SK-N-SH (cell line): ENCODE measurements at regions not wholly inside any gene's neighbourhood (a gene's known extent, or its start where the extent isn't known, plus 50 kb on each side); places are given as distances from the start of the nearest gene placed in this dataset.

Experiments used
- CTCF ChIA-PET: fragments of 300-600, 350-600 bp; formaldehyde crosslinking; extraction: SDS; loops from one replicate; lab custom pipeline; 2021; lab: Yijun Ruan, JAX
- POLR2A ChIA-PET: fragments of 350-600 bp; sonication (Branson Sonifier 250); formaldehyde crosslinking; extraction: SDS; loops from one replicate; lab custom pipeline; 2020; ENCODE audit warnings: antibody characterized with exemption, inconsistent platforms; lab: Yijun Ruan, JAX
- DNase-seq: peaks from one replicate; pipeline ENCODE4 v3.0.0; 2012
- H2AFZ ChIP-seq: fragments of 200-600 bp; sonication (generic); 2 replicates; pipeline ENCODE4 v1.8.1; 2016; ENCODE audit warnings: antibody characterized with exemption, mild to moderate bottlenecking, low read depth
- H3F3A ChIP-seq: fragments of 200-600 bp; sonication (generic); replicated peaks from 2 replicates; pipeline ENCODE3; 2016; ENCODE audit warnings: antibody characterized with exemption, mild to moderate bottlenecking; ENCODE audit not compliant: insufficient read depth
- H3K27ac ChIP-seq, 2 experiments: fragments of 200-500 bp in 1 of 2; fragments of 200-600 bp in 1 of 2; sonication (Bioruptor generic) in 1 of 2; sonication (generic), shearing (Covaris generic) in 1 of 2; 2 replicates each; pipeline versions ENCODE4 v1.5.1 to v1.6.1; 2014 to 2016; ENCODE audit warnings: low read depth in 2 of 2, inconsistent platforms in 1 of 2, low read length in 1 of 2, mild to moderate bottlenecking in 1 of 2, mixed read lengths in 1 of 2
- H3K27me3 ChIP-seq: fragments of 200-600 bp; sonication (generic), shearing (Covaris generic); 2 replicates; pipeline ENCODE4 v1.6.1; 2016; ENCODE audit warnings: mixed run types; ENCODE audit not compliant: insufficient read depth
- H3K36me3 ChIP-seq, 2 experiments: fragments of 200-500 bp in 1 of 2; fragments of 200-600 bp in 1 of 2; sonication (Bioruptor generic) in 1 of 2; sonication (generic) in 1 of 2; replicated peaks in 1 of 2; 2 replicates each; pipeline versions ENCODE3 to v1.5.1; 2014 to 2016; ENCODE audit warnings: low read length in 1 of 2, mild to moderate bottlenecking in 1 of 2; ENCODE audit not compliant: insufficient read depth in 2 of 2, control insufficient read depth in 1 of 2
- H3K4me1 ChIP-seq, 2 experiments: fragments of 200-500 bp in 1 of 2; fragments of 200-600 bp in 1 of 2; sonication (Bioruptor generic) in 1 of 2; sonication (generic), shearing (Covaris generic) in 1 of 2; 2 replicates each; pipeline versions ENCODE4 v1.5.1 to v1.6.1; 2014 to 2016; ENCODE audit warnings: low read depth in 1 of 2, low read length in 1 of 2, mixed run types in 1 of 2; ENCODE audit not compliant: insufficient read depth in 2 of 2, control insufficient read depth in 1 of 2
- H3K4me2 ChIP-seq: fragments of 200-600 bp; sonication (generic), shearing (Covaris generic); 2 replicates; pipeline ENCODE4 v1.6.1; 2017; ENCODE audit warnings: mixed run types
- H3K4me3 ChIP-seq, 2 experiments: fragments of 200-500 bp in 1 of 2; fragments of 200-600 bp in 1 of 2; sonication (Bioruptor generic) in 1 of 2; sonication (generic), shearing (Covaris generic) in 1 of 2; 2 replicates each; pipeline versions ENCODE4 v1.5.1 to v1.8.1; 2014 to 2016; ENCODE audit warnings: low read depth in 2 of 2, inconsistent platforms in 1 of 2, low read length in 1 of 2, mild to moderate bottlenecking in 1 of 2, mixed read lengths in 1 of 2, moderate library complexity in 1 of 2
- H3K79me2 ChIP-seq: fragments of 200-600 bp; sonication (generic); 2 replicates; pipeline ENCODE4 v1.8.1; 2017; ENCODE audit warnings: mild to moderate bottlenecking; ENCODE audit not compliant: insufficient read depth
- H3K9ac ChIP-seq: fragments of 200-600 bp; sonication (generic); 2 replicates; pipeline ENCODE4 v1.6.1; 2017; ENCODE audit warnings: mixed run types
- H3K9me2 ChIP-seq: fragments of 200-600 bp; sonication (generic); 2 replicates; pipeline ENCODE4 v1.6.1; 2017; ENCODE audit warnings: mixed run types
- H3K9me3 ChIP-seq: fragments of 200-600 bp; sonication (generic); 2 replicates; pipeline ENCODE4 v1.6.1; 2017; ENCODE audit warnings: mixed run types, mild to moderate bottlenecking, moderate library complexity
- H4K20me1 ChIP-seq: fragments of 200-600 bp; sonication (generic); 2 replicates; pipeline ENCODE4 v1.6.1; 2017; ENCODE audit warnings: mild to moderate bottlenecking, mixed run types; ENCODE audit not compliant: insufficient read depth
- EZH2phosphoT487 ChIP-seq: fragments of 200-600 bp; sonication (generic); IDR thresholded peaks from 2 replicates; pipeline ENCODE4 v1.6.1; 2017; ENCODE audit warnings: low read depth, mixed run types, mild to moderate bottlenecking, antibody characterized with exemption, moderate library complexity, borderline replicate concordance
- FOSL2 ChIP-seq: IDR thresholded peaks from 2 replicates; pipeline ENCODE4 v1.4.0; 2012; ENCODE audit warnings: low read depth, mild to moderate bottlenecking, moderate library complexity, borderline replicate concordance
- FOXJ3 ChIP-seq: sonication (generic); formaldehyde crosslinking; IDR thresholded peaks from 2 replicates; pipeline ENCODE4 v1.5.1; 2020; ENCODE audit warnings: mild to moderate bottlenecking, missing genetic modification reagents
- FOXM1 ChIP-seq: IDR thresholded peaks from 2 replicates; pipeline ENCODE4 v1.4.0; 2012; ENCODE audit warnings: low read depth, mild to moderate bottlenecking
- GABPA ChIP-seq: IDR thresholded peaks from 2 replicates; pipeline ENCODE4 v1.4.0; 2012; ENCODE audit warnings: low read depth, mild to moderate bottlenecking
- GATA2 ChIP-seq: sonication (generic); formaldehyde crosslinking; IDR thresholded peaks from 2 replicates; pipeline ENCODE4 v1.5.0; 2020; ENCODE audit warnings: mild to moderate bottlenecking, missing genetic modification reagents
- JUND ChIP-seq: IDR thresholded peaks from 2 replicates; pipeline ENCODE4 v1.4.0; 2012
- MEF2A ChIP-seq: IDR thresholded peaks from 2 replicates; pipeline ENCODE4 v1.4.0; 2012; ENCODE audit warnings: low read depth, borderline replicate concordance
- MXI1 ChIP-seq: IDR thresholded peaks from 2 replicates; pipeline ENCODE4 v1.6.1; 2012; ENCODE audit warnings: mild to moderate bottlenecking, low read depth, low read length, improper control_type of control experiment
- NFIC ChIP-seq: IDR thresholded peaks from 2 replicates; pipeline ENCODE4 v1.4.0; 2012; ENCODE audit warnings: borderline replicate concordance
- PBX3 ChIP-seq: IDR thresholded peaks from 2 replicates; pipeline ENCODE4; 2012
- RAD21 ChIP-seq: IDR thresholded peaks from 2 replicates; pipeline ENCODE4 v1.6.1; 2012; ENCODE audit warnings: mild to moderate bottlenecking, low read length
- RCOR1 ChIP-seq: fragments of 150-350 bp; IDR thresholded peaks from 2 replicates; pipeline ENCODE4 v1.6.1; 2017; ENCODE audit warnings: antibody characterized with exemption, low read length
- REST ChIP-seq: IDR thresholded peaks from 2 replicates; pipeline ENCODE4 v1.6.1; 2012; ENCODE audit warnings: mild to moderate bottlenecking, low read depth, low read length, moderate library complexity
- RFX5 ChIP-seq: IDR thresholded peaks from 2 replicates; pipeline ENCODE4 v1.6.1; 2012; ENCODE audit warnings: mild to moderate bottlenecking, improper control_type of control experiment, low read length
- SIN3A ChIP-seq: IDR thresholded peaks from 2 replicates; pipeline ENCODE4 v1.6.1; 2012; ENCODE audit warnings: low read depth, mild to moderate bottlenecking, low read length, moderate library complexity, borderline replicate concordance
- SMC3 ChIP-seq: IDR thresholded peaks from 2 replicates; pipeline ENCODE4 v1.6.1; 2012; ENCODE audit warnings: low read depth, low read length, improper control_type of control experiment
- TEAD4 ChIP-seq: IDR thresholded peaks from 2 replicates; pipeline ENCODE4 v1.4.0; 2012; ENCODE audit warnings: mild to moderate bottlenecking, borderline replicate concordance; ENCODE audit not compliant: insufficient read depth
- USF2 ChIP-seq: fragments of 150-350 bp; IDR thresholded peaks from 2 replicates; pipeline ENCODE4 v1.6.1; 2017; ENCODE audit warnings: antibody characterized with exemption, low read length, low read depth, borderline replicate concordance
- YY1 ChIP-seq: IDR thresholded peaks from 2 replicates; pipeline ENCODE4 v1.4.0; 2012; ENCODE audit warnings: low read depth, mild to moderate bottlenecking
- WGBS: methylation state at CpG from one replicate; pipeline ENCODE4 v1.1.6; 2017; ENCODE audit warnings: low lambda C conversion rate; 5-methylcytosine and 5-hydroxymethylcytosine counted together

- ChIA-PET POLR2A (no interaction called here), CTCF (no interaction called here)
- DNase-seq, result no peak
- 14% methylated on average over 4 of the region's 4 CpGs for WGBS
- Histone ChIP-seq H3K27me3 (no peaks in the 10 kb centered on the region), H3K27ac (no peak overlapping the region), H3K4me1 (no peaks in the 10 kb centered on the region), H3K9ac (no peak overlapping the region), H3F3A (no peaks in the 10 kb centered on the region), H3K79me2 (no peaks in the 10 kb centered on the region; the same call in 1 of the 2 replicates), H2AFZ (no peak overlapping the region), H3K9me3 (no peaks in the 10 kb centered on the region), H3K9me2 (no peaks in the 10 kb centered on the region), H4K20me1 (no peaks in the 10 kb centered on the region), H3K4me3 (no peak overlapping the region), H3K4me2 (no peak overlapping the region), H3K36me3 (no peaks in the 10 kb centered on the region)
- TF ChIP-seq FOSL2 (no peak), SMC3 (no peak), PBX3 (no peak), RFX5 (no peak), FOXJ3 (CRISPR knock-in tag) (no peak), GABPA (no peak), EZH2phosphoT487 (no peak), RCOR1 (no peak), JUND (no peak), NFIC (no peak), RAD21 (no peak), FOXM1 (no peak), TEAD4 (no peak), USF2 (no peak), REST (no peak), SIN3A (no peak), MXI1 (no peak), GATA2 (CRISPR knock-in tag) (no peak), YY1 (no peak), MEF2A (no peak)
Observed at GRCh38 chr3:86228101-86228500, 762.8 kb downstream of the VGLL3 start.
